ENCODE measurements at regions not wholly inside any gene's neighbourhood (a gene's known extent, or its start where the extent isn't known, plus 50 kb on each side); places are given as distances from the start of the nearest gene placed in this dataset.

DNA sequence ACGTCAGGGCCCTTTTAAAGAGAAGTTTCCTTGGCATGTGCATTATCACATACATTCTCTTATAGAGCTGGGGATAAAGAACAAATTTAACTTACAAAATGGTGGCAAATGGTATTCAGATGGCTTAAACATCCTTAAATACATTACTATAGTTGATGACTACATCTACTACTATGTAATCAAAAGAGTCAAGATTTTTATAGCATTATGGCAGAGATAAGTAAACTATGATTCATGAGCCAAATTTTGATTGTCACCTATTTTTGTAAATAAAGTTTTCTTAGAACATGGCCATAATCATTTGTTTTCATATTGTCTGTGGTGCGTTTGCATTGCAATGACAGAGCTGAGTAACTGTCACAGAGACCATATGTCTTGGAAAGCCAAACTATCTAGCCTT is 1188.6 kb upstream of the TENM4 start:
- no peak overlapping the region for H3K4me3 Mint-ChIP-seq (ENCODE audit: low read depth)
- no peaks in the 10 kb centered on the region for H3K9me3 Mint-ChIP-seq (ENCODE audit: low read depth)
- no peaks in the 10 kb centered on the region for H3K27me3 Mint-ChIP-seq
- peaks cover 28% of the 10 kb centered on the region for H3K4me1 Mint-ChIP-seq (ENCODE audit: low read depth)
- no peaks in the 10 kb centered on the region for H3K36me3 Mint-ChIP-seq (ENCODE audit: insufficient read depth)
- no peak for DNase-seq (ENCODE audit: low spot score, unreplicated experiment)
- TF ChIP-seq, protein P1, sequence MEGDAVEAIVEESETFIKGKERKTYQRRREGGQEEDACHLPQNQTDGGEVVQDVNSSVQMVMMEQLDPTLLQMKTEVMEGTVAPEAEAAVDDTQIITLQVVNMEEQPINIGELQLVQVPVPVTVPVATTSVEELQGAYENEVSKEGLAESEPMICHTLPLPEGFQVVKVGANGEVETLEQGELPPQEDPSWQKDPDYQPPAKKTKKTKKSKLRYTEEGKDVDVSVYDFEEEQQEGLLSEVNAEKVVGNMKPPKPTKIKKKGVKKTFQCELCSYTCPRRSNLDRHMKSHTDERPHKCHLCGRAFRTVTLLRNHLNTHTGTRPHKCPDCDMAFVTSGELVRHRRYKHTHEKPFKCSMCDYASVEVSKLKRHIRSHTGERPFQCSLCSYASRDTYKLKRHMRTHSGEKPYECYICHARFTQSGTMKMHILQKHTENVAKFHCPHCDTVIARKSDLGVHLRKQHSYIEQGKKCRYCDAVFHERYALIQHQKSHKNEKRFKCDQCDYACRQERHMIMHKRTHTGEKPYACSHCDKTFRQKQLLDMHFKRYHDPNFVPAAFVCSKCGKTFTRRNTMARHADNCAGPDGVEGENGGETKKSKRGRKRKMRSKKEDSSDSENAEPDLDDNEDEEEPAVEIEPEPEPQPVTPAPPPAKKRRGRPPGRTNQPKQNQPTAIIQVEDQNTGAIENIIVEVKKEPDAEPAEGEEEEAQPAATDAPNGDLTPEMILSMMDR (IDR thresholded peaks at IDR 0.05; ENCODE audit: unreplicated experiment), result no peak
- no peak overlapping the region for H3K27ac Mint-ChIP-seq

DNA sequence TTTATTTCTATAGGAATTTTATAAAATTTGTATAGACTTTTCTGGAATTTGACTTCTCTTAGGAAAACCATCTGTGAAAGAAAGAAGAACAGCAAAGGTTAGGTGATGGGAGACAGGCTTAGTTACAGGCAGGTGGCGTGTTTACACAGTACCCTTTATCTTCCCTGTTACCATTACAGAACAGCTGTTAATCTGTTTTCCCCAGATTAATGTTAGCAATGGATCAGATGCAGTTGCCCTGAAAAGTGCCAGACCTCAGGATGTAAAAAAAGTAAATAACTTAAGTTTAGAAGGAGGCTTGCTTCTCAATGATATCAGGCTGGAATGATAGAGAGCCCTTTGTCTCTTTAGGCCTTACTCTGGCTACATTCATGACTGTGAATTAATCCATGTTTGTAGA is 1186.5 kb upstream of the TENM4 start:
- Mint-ChIP-seq H3K27ac (no peak overlapping the region), H3K27me3 (no peaks in the 10 kb centered on the region), H3K9me3 (ENCODE audit: low read depth) (no peaks in the 10 kb centered on the region), H3K36me3 (ENCODE audit: insufficient read depth) (no peaks in the 10 kb centered on the region), H3K4me3 (ENCODE audit: low read depth) (no peak overlapping the region), H3K4me1 (ENCODE audit: low read depth) (peaks cover 25% of the 10 kb centered on the region)
- TF ChIP-seq, protein P1 (IDR thresholded peaks at IDR 0.05; ENCODE audit: unreplicated experiment), result no peak
- no peak for DNase-seq (ENCODE audit: low spot score, unreplicated experiment)

DNA sequence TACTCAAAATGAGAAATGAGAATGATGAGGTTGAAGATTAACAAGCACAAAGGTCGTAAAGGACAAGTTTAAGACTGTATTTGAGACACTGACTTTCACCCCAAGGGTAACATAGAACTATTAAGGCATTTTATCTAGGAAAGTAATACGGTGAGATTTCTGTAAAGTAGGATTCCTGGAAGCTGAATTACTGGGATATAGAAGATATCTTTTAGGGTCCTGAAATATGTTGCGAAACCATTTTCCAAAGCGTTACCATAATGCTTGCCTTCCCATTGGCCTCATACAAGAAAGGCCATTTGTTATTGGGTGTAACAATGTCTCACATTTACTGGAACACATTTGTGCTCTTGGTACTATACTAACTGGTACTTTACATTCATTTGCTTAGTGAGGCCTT is 1185.9 kb upstream of the TENM4 start:
- Mint-ChIP-seq H3K36me3 (ENCODE audit: insufficient read depth) (no peaks in the 10 kb centered on the region), H3K27ac (no peak overlapping the region), H3K27me3 (no peaks in the 10 kb centered on the region), H3K4me1 (ENCODE audit: low read depth) (peaks cover 26% of the 10 kb centered on the region), H3K4me3 (ENCODE audit: low read depth) (no peak overlapping the region), H3K9me3 (ENCODE audit: low read depth) (no peaks in the 10 kb centered on the region)
- no peak for DNase-seq (ENCODE audit: low spot score, unreplicated experiment)
- TF ChIP-seq, protein P1 (IDR thresholded peaks at IDR 0.05; ENCODE audit: unreplicated experiment), result no peak

DNA sequence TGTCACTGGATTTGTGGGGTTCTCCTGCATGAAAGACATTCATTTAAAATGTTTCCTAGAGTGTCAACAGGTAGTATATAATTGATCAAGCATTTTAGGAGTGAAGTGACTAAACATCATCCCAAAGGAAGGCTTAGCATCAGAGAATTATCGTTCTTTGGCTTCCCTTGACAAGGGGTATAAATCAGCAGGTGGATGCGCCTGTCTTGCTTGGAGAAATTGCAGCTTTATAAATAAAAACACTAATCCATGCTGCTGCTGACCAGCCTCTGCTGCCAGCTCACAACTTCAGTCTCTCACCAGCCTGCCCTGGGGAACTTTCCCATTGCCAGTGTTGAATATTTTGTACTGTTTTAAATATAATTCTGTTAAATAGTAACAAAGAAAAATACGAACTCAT is 1184.7 kb upstream of the TENM4 start:
- Mint-ChIP-seq H3K27me3 (no peaks in the 10 kb centered on the region), H3K36me3 (ENCODE audit: insufficient read depth) (no peaks in the 10 kb centered on the region), H3K4me3 (ENCODE audit: low read depth) (no peak overlapping the region), H3K4me1 (ENCODE audit: low read depth) (peaks cover 28% of the 10 kb centered on the region), H3K9me3 (ENCODE audit: low read depth) (no peaks in the 10 kb centered on the region), H3K27ac (no peak overlapping the region)
- TF ChIP-seq, protein P1 (IDR thresholded peaks at IDR 0.05; ENCODE audit: unreplicated experiment), result no peak
- no peak for DNase-seq (ENCODE audit: low spot score, unreplicated experiment)

DNA sequence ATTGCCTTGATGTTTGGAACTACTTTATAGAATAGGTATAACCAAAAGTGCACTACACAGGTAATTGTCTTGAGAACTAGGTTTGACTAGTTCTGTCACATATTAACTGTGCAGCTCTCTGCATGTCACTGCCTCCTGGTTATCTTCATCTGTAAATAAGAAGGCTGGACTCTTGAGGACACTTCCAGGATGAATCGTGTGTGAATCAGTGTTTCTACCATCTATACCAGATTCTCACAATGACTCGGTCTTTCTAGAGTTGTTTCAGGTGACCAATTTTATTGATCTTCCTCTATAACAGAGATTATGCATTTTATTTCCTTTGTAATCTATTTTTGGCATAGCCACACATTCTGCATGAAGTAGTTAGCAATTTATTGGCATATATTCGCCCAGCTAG is 1181.0 kb upstream of the TENM4 start:
- H3K4me1 Mint-ChIP-seq (ENCODE audit: low read depth), result peaks cover 20% of the 10 kb centered on the region
- no peaks in the 10 kb centered on the region for H3K36me3 Mint-ChIP-seq (ENCODE audit: insufficient read depth)
- H3K27me3 Mint-ChIP-seq, result no peaks in the 10 kb centered on the region
- DNase-seq (ENCODE audit: low spot score, unreplicated experiment), result no peak
- H3K27ac Mint-ChIP-seq, result no peak overlapping the region
- H3K4me3 Mint-ChIP-seq (ENCODE audit: low read depth), result no peak overlapping the region
- TF ChIP-seq, protein P1 (IDR thresholded peaks at IDR 0.05; ENCODE audit: unreplicated experiment), result no peak
- no peaks in the 10 kb centered on the region for H3K9me3 Mint-ChIP-seq (ENCODE audit: low read depth)

Data from progenitor cell of endocrine pancreas (in vitro differentiated cells).